HG03571 (cell line): ENCODE measurements at regions not wholly inside any gene's neighbourhood (a gene's known extent, or its start where the extent isn't known, plus 50 kb on each side); places are given as distances from the start of the nearest gene placed in this dataset.
"Not testable (repeated sequence)": the region's sequence is repeated elsewhere in the genome, so short reads cannot be mapped to it uniquely, and the experiment has no call there.

Experiments
- ATAC-seq: cut with Tn5 transposase; IDR thresholded peaks from one replicate; pipeline ENCODE4 v1.9.1; 2021; ENCODE audit not compliant: unreplicated experiment

- no peak for ATAC-seq
Measured at GRCh38 chr18:25497151-25497794, 145.3 kb upstream of the ZNF521 start.

- ATAC-seq, result no peak
Measured at GRCh38 chr18:25496544-25496943, 144.6 kb upstream of the ZNF521 start.

GRCh38 chr18:25495606-25496005 lies 143.6 kb upstream of the ZNF521 start:
- no peak for ATAC-seq

GRCh38 chr18:25494888-25495287 lies 142.9 kb upstream of the ZNF521 start:
- no peak for ATAC-seq

GRCh38 chr18:25493401-25493800 lies 141.4 kb upstream of the ZNF521 start:
- no peak for ATAC-seq

GRCh38 chr18:25490316-25490715 lies 138.3 kb upstream of the ZNF521 start:
- ATAC-seq, result no peak

GRCh38 chr18:25473008-25473407 lies 121.0 kb upstream of the ZNF521 start:
- no peak for ATAC-seq

- not testable (repeated sequence) for ATAC-seq
Measured at GRCh38 chr18:25470756-25471524, 119.0 kb upstream of the ZNF521 start.

GRCh38 chr18:25470062-25470461 lies 118.1 kb upstream of the ZNF521 start:
- ATAC-seq, result no peak

GRCh38 chr18:25469489-25469888 lies 117.5 kb upstream of the ZNF521 start:
- no peak for ATAC-seq

- no peak for ATAC-seq
Measured at GRCh38 chr18:25467226-25467987, 115.4 kb upstream of the ZNF521 start.

- no peak for ATAC-seq
Measured at GRCh38 chr18:25465152-25465732, 113.3 kb upstream of the ZNF521 start.

GRCh38 chr18:25464227-25464626 lies 112.3 kb upstream of the ZNF521 start:
- no peak for ATAC-seq

- ATAC-seq, result no peak
Measured at GRCh38 chr18:25463726-25464125, 111.8 kb upstream of the ZNF521 start.

- no peak for ATAC-seq
Measured at GRCh38 chr18:25459814-25460213, 107.8 kb upstream of the ZNF521 start.

GRCh38 chr18:25457601-25458000 lies 105.6 kb upstream of the ZNF521 start:
- no peak for ATAC-seq

GRCh38 chr18:25457126-25457525 lies 105.2 kb upstream of the ZNF521 start:
- no peak for ATAC-seq

GRCh38 chr18:25456334-25457010 lies 104.5 kb upstream of the ZNF521 start:
- no peak for ATAC-seq

- no peak for ATAC-seq
Measured at GRCh38 chr18:25455646-25456045, 103.7 kb upstream of the ZNF521 start.

- ATAC-seq, result no peak
Measured at GRCh38 chr18:25455159-25455558, 103.2 kb upstream of the ZNF521 start.

GRCh38 chr18:25454730-25455129 lies 102.8 kb upstream of the ZNF521 start:
- ATAC-seq, result no peak
